SK-N-DZ (cell line): ENCODE measurements at regions not wholly inside any gene's neighbourhood (a gene's known extent, or its start where the extent isn't known, plus 50 kb on each side); places are given as distances from the start of the nearest gene placed in this dataset.
"Not testable (repeated sequence)": the region's sequence is repeated elsewhere in the genome, so short reads cannot be mapped to it uniquely, and the experiment has no call there.

Experiments used
- DNase-seq: peaks from one replicate; pipeline ENCODE4 v3.0.0-alpha.2; 2015; ENCODE audit warnings: low spot score

DNA sequence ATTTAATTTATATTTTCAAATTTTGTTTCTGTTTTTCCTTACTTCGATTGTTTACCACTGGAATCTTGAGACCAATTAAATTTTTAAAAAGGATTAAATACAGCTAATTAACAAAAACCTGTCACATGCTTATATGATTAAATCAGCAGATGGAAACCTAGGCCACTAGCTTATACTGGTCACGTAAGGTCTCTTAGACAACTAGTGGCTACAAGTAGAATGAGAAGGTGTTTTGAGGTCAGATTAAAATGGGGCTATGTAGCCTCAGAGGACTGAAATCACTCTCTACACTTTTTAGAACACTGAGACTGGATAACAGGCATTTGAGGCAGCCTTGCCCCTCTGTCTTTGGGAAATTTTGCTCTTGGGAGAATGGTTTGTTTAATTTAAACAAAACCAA lies 246.5 kb upstream of the ONECUT1 start:
- no peak for DNase-seq

DNA sequence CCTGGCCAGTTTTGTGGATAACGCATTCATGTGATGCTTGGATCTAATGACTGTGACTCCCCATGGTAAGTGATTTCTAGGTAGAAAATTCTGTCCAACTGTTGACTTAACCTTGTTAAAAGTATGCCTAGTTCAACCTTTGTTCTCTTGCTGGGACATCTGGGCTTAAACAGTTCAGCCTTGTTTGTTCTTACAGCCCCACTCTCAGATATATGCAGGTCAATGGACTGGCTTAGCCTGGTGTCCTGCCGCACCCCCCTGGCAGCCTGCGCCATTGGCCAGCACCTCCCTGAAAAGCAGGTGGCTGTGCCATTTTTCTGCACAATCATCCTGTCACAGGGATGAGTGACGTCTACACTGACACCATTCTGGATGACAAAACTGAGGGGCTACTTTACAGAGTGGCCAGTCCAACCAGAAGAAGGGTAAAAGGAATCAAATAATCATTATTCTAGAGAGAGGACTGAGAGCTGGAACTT lies 244.7 kb upstream of the ONECUT1 start:
- DNase-seq, result no peak

- no peak for DNase-seq
These were observed 243.6 kb upstream of the ONECUT1 start for GRCh38 chr15:53033709-53034108.

GRCh38 chr15:53031469-53031868 lies 241.3 kb upstream of the ONECUT1 start:
- DNase-seq, result no peak

- DNase-seq, result no peak
These were observed 232.7 kb upstream of the ONECUT1 start for GRCh38 chr15:53022788-53023187.

GRCh38 chr15:53013329-53013728 lies 223.2 kb upstream of the ONECUT1 start:
- no peak for DNase-seq

DNA sequence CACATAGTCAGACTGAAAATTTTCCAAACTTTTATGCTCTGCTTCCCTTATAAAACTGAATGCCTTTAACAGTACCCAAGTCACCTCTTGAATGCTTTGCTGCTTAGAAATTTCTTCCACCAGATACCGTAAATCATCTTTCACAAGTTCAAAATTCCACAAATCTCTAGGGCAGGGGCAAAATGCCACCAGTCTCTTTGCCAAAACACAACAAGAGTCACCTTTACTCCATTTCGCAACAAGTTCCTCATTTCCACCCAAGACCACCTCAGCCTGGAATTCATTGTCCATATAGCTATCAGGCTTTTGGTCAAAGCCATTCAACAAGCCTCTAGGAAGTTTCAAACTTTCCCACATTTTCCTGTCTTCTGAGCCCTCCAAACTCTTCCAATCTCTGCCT lies 221.6 kb upstream of the ONECUT1 start:
- not testable (repeated sequence) for DNase-seq

- DNase-seq, result no peak
These were observed 219.0 kb upstream of the ONECUT1 start for GRCh38 chr15:53009093-53009492.

- no peak for DNase-seq
These were observed 210.3 kb upstream of the ONECUT1 start for GRCh38 chr15:53000409-53000808.

- DNase-seq, result no peak
These were observed 207.0 kb upstream of the ONECUT1 start for GRCh38 chr15:52997123-52997522.

DNA sequence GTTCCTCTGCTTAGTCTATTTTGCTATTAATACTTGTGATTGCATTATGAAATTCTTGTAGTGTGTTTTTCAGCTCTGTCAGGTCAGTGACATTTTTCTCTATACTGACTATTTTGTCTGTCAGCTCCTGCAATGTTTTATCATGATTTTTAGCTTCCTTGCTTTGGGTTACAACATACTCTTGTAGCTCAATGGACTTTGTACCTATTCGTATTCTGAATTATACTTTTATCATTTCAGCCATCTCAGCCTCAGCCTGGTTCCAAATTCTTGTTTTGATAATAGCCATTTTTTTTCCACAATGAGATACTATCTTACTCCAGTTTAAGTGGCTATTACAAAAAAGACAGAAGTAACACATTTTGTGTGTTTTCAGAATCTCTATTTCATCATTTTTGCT lies 204.2 kb upstream of the ONECUT1 start:
- no peak for DNase-seq

- DNase-seq, result no peak
These were observed 194.4 kb upstream of the ONECUT1 start for GRCh38 chr15:52984507-52984906.

DNA sequence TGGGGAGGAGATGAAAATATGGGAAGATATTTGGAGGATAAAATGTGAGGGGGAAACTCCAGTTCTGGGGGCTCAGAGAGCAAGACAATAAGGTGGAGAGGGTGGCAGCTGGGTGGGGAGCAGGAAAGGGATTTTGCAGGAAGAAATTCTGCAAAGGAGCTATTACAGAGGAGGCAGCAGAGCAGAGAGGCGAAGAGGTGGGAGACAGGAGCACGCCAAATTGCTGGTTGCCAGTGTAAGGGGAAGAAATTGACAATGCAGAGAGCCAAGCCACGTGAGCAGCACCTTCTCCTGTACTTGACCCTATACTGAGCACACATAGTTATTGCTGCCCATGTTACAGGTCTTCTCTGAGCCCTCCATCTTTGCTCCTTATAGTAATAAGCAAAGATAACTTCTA lies 190.3 kb upstream of the ONECUT1 start:
- DNase-seq, result no peak

DNA sequence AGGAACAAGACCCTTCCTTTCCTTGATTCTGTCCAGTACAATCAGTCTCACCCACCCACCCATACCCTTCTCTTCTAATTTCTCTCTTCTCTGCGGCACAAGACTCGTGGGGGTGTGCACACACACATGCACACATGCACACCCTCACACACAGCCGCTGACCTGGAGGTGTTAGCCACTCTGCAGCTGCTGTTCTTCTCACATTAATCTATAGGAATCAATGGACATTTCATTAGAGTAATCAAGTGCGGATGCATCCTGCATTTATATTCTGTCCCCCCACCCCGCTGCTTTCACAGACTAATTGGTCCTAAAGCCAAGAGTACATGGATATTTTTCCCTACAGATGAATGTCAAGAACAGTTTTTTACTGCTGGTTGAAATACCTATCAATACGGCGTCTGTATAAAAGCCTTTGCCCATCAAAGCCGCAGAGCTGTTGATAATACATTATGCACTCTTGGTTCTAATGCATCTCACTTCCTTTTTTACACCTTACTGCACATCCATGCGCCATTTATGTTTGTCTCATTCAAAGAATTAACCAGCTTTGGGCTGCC lies 186.5 kb upstream of the ONECUT1 start:
- DNase-seq, result no peak

DNA sequence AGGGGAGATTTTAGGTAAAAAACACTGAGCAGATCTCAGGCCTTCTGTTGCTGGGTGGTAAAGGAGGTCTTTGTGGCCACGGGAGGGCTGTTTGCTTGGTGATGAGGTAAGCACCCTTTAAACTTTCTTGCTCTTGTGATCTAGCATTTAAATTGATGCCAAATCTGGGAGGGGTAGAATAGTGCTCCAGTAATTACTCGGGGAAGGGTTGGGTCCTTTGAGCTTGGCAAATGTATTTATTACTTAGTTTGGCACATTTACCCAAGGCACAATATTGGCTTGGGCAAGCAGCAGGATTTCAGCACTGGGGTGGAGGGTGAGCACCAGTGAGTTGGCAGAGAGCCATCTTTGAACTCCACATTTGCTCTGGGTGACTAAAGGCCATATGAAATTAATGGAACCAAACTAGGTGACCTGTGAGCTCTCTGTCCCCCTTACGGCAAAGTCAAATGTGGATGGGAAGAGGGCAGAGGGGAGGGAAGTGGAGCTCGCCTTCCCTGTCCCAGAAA lies 185.9 kb upstream of the ONECUT1 start:
- DNase-seq, result no peak

GRCh38 chr15:52963865-52964264 lies 173.7 kb upstream of the ONECUT1 start:
- DNase-seq, result no peak

- DNase-seq, result no peak
These were observed 170.1 kb upstream of the ONECUT1 start for GRCh38 chr15:52960283-52960682.

GRCh38 chr15:52943746-52944145 lies 153.6 kb upstream of the ONECUT1 start:
- DNase-seq, result no peak

GRCh38 chr15:52936489-52936888 lies 146.4 kb upstream of the ONECUT1 start:
- DNase-seq, result no peak

DNA sequence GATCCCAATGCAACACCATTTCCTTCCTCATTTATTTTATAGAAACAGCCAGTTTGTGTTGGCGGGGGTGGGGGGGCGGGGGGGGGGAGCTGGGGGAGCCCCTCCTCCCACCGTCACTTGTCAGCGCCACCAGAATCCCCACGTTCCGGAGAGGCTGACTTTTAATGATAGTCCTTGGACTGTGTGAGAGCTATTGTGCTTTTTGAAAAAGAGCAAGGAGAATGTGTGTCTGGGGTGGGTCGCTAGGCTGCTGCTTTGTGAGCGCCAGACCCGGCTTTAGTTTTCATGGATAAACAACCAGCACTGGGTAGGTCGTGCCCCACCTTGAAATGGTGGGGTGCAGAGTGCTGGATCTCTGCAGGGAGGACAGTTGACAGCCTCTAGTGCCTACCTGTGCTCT lies 135.0 kb upstream of the ONECUT1 start:
- no peak for DNase-seq

- no peak for DNase-seq
These were observed 134.5 kb upstream of the ONECUT1 start for GRCh38 chr15:52924630-52925029.

- no peak for DNase-seq
These were observed 133.5 kb upstream of the ONECUT1 start for GRCh38 chr15:52923626-52924025.

GRCh38 chr15:52922871-52923270 lies 132.7 kb upstream of the ONECUT1 start:
- DNase-seq, result no peak

DNA sequence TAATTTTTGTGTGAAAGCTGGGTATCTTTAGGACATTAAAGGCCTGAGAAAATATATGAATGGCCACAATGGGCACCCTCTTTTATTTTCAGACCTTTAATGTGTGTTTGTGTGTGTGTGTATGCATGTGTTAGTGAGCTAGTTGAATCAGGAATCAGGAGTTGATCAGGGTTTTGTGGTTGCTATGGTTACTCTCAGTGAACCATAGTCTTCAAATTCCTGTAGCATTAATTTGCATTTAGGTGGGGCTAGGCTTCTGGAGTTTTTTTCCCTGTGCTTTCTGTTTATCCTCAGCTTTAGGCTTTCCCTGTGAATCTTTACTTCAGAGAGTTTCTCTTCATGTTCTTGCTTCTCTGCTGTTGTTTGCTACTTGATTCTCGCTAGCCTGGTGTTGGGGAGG lies 122.0 kb upstream of the ONECUT1 start:
- DNase-seq, result no peak
